BE2C (cell line): ENCODE measurements at regions not wholly inside any gene's neighbourhood (a gene's known extent, or its start where the extent isn't known, plus 50 kb on each side); places are given as distances from the start of the nearest gene placed in this dataset.
A peak's percentile ranks its signal among the peaks of the same experiment; 100 is the strongest.

ENCODE experiments used
- DNase-seq: peaks from one replicate; pipeline ENCODE4 v3.0.0-alpha.2; 2020
- H3K27me3 ChIP-seq: fragments of 250-450 bp; sonication (Bioruptor Pico); 2 replicates; pipeline ENCODE4 v1.5.1; 2020; ENCODE audit warnings: mild to moderate bottlenecking
- H3K36me3 ChIP-seq: fragments of 250-450 bp; sonication (Bioruptor Pico); 2 replicates; pipeline ENCODE4 v1.5.1; 2020; ENCODE audit warnings: mild to moderate bottlenecking
- H3K4me1 ChIP-seq: fragments of 250-450 bp; sonication (Bioruptor Pico); 2 replicates; pipeline ENCODE4 v1.5.1; 2020
- H3K4me3 ChIP-seq: 2 replicates; pipeline ENCODE4 v1.5.1; 2011; ENCODE audit warnings: low read depth, low read length
- H3K9me3 ChIP-seq: fragments of 250-450 bp; sonication (Bioruptor Pico); 2 replicates; pipeline ENCODE4 v1.5.1; 2020
- TF ChIP-seq, protein P1 (sequence below): IDR thresholded peaks from 2 replicates; pipeline ENCODE4 v1.5.1; 2012; ENCODE audit warnings: mild to moderate bottlenecking, low read depth, low read length

- DNase-seq: no peak
- H3K4me1 ChIP-seq: no peaks in the 10 kb centered on the region
- no peak overlapping the region for H3K4me3 ChIP-seq
- no peaks in the 10 kb centered on the region for H3K36me3 ChIP-seq
- TF ChIP-seq, protein P1, sequence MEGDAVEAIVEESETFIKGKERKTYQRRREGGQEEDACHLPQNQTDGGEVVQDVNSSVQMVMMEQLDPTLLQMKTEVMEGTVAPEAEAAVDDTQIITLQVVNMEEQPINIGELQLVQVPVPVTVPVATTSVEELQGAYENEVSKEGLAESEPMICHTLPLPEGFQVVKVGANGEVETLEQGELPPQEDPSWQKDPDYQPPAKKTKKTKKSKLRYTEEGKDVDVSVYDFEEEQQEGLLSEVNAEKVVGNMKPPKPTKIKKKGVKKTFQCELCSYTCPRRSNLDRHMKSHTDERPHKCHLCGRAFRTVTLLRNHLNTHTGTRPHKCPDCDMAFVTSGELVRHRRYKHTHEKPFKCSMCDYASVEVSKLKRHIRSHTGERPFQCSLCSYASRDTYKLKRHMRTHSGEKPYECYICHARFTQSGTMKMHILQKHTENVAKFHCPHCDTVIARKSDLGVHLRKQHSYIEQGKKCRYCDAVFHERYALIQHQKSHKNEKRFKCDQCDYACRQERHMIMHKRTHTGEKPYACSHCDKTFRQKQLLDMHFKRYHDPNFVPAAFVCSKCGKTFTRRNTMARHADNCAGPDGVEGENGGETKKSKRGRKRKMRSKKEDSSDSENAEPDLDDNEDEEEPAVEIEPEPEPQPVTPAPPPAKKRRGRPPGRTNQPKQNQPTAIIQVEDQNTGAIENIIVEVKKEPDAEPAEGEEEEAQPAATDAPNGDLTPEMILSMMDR: no peak
- H3K9me3 ChIP-seq: no peaks in the 10 kb centered on the region
- no peaks in the 10 kb centered on the region for H3K27me3 ChIP-seq
Measured at GRCh38 chr5:158123595-158123994, 264.6 kb upstream of the CLINT1 start.

GRCh38 chr5:158121678-158122077 lies 262.7 kb upstream of the CLINT1 start:
- Histone ChIP-seq H3K36me3 (no peaks in the 10 kb centered on the region), H3K4me1 (no peaks in the 10 kb centered on the region), H3K9me3 (no peaks in the 10 kb centered on the region), H3K27me3 (no peaks in the 10 kb centered on the region), H3K4me3 (no peak overlapping the region)
- no peak for DNase-seq
- TF ChIP-seq, protein P1: no peak; the same call in 1 of the 2 replicates

- Histone ChIP-seq H3K36me3 (no peaks in the 10 kb centered on the region), H3K27me3 (no peaks in the 10 kb centered on the region), H3K4me3 (no peak overlapping the region), H3K4me1 (no peaks in the 10 kb centered on the region), H3K9me3 (no peaks in the 10 kb centered on the region)
- TF ChIP-seq, protein P1: no peak
- no peak for DNase-seq
Measured at GRCh38 chr5:158120760-158121159, 261.8 kb upstream of the CLINT1 start.

GRCh38 chr5:158119961-158120723 lies 261.2 kb upstream of the CLINT1 start:
- Histone ChIP-seq H3K4me1 (no peaks in the 10 kb centered on the region), H3K4me3 (no peak overlapping the region), H3K9me3 (no peaks in the 10 kb centered on the region), H3K36me3 (no peaks in the 10 kb centered on the region), H3K27me3 (no peaks in the 10 kb centered on the region)
- TF ChIP-seq, protein P1: no peak
- DNase-seq: peak; percentile 37

GRCh38 chr5:158117467-158118160 lies 258.7 kb upstream of the CLINT1 start:
- Histone ChIP-seq H3K9me3 (no peaks in the 10 kb centered on the region), H3K36me3 (no peaks in the 10 kb centered on the region), H3K27me3 (no peaks in the 10 kb centered on the region), H3K4me3 (no peak overlapping the region), H3K4me1 (no peaks in the 10 kb centered on the region)
- TF ChIP-seq, protein P1: no peak
- no peak for DNase-seq

GRCh38 chr5:158116965-158117364 lies 258.0 kb upstream of the CLINT1 start:
- TF ChIP-seq, protein P1: no peak
- Histone ChIP-seq H3K4me1 (no peaks in the 10 kb centered on the region), H3K27me3 (no peaks in the 10 kb centered on the region), H3K9me3 (no peaks in the 10 kb centered on the region), H3K36me3 (no peaks in the 10 kb centered on the region), H3K4me3 (no peak overlapping the region)
- DNase-seq: no peak
